ENCODE measurements at regions not wholly inside any gene's neighbourhood (a gene's known extent, or its start where the extent isn't known, plus 50 kb on each side); places are given as distances from the start of the nearest gene placed in this dataset.

DNA sequence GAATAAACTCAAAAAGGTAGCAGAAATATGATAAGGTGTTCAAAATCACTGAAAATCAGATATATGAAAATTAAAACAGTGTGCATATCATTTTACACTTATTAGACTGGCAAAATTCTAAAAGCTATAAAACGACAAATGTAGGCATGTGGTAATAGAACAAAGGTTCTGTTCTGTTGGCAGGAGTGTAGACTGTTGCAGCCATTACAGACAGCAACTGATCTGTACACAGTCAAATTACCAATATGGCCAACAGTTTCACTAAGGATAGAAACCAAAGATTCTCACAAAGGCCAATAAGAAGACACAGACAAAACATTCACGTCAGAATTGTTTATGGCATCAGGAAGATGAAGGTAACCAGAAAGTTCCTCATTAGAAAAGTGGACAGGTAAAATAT lies 112.8 kb upstream of the PLS3 start:
- no peak overlapping the region for H3K4me3 ChIP-seq
- H3K27ac ChIP-seq = no peak overlapping the region
- WGBS, 3 donors = 56 to 80% (median 68%) methylated on average over 2 of the region's 2 CpGs
- intact Hi-C loops (cut with DNase I) = no loop called here
- TF ChIP-seq, protein P1, sequence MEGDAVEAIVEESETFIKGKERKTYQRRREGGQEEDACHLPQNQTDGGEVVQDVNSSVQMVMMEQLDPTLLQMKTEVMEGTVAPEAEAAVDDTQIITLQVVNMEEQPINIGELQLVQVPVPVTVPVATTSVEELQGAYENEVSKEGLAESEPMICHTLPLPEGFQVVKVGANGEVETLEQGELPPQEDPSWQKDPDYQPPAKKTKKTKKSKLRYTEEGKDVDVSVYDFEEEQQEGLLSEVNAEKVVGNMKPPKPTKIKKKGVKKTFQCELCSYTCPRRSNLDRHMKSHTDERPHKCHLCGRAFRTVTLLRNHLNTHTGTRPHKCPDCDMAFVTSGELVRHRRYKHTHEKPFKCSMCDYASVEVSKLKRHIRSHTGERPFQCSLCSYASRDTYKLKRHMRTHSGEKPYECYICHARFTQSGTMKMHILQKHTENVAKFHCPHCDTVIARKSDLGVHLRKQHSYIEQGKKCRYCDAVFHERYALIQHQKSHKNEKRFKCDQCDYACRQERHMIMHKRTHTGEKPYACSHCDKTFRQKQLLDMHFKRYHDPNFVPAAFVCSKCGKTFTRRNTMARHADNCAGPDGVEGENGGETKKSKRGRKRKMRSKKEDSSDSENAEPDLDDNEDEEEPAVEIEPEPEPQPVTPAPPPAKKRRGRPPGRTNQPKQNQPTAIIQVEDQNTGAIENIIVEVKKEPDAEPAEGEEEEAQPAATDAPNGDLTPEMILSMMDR (IDR thresholded peaks at IDR 0.05) = no peak
- ATAC-seq (no peak), DNase-seq (no peak)
- no peaks in the 10 kb centered on the region for H3K9me3 ChIP-seq
- H3K27me3 ChIP-seq (ENCODE audit: insufficient read depth in 3 of 3, low read length in 2 of 3) = peaks cover 0 to 30% (median 0%) of the 10 kb centered on the region in 3 donors
- H3K4me1 ChIP-seq = no peaks in the 10 kb centered on the region
- no peaks in the 10 kb centered on the region for H3K36me3 ChIP-seq (ENCODE audit: insufficient read depth in 1 of 2, low read depth in 1 of 2)

DNA sequence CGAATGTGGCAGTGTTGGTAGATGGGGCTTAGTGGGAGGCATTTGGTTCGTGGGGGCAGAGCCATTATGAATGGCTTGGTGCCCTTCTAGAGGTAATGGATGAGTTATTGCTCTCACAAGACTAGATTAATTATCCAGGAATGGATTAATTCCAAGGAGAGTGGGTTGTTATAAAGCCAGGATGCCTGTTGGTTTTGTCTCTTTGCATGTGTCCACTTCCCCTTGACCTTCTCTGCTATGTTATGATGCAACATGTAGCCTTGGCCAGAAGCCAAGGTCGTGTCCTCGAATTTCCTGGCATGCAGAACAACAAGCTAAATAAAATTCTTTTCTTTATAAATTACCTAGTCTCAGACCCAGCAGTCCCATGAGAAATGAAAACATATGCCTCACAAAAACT lies 111.2 kb upstream of the PLS3 start:
- Histone ChIP-seq H3K36me3 (ENCODE audit: insufficient read depth in 1 of 2, low read depth in 1 of 2) (no peaks in the 10 kb centered on the region), H3K4me3 (no peak overlapping the region), H3K9me3 (no peaks in the 10 kb centered on the region), H3K4me1 (no peaks in the 10 kb centered on the region), H3K27me3 (ENCODE audit: insufficient read depth in 3 of 3, low read length in 2 of 3) (peaks cover 0 to 29% (median 0%) of the 10 kb centered on the region in 3 donors), H3K27ac (no peak overlapping the region)
- intact Hi-C loops (cut with DNase I) = no loop called here
- 14 to 22% (median 21%) methylated on average over 4 of the region's 4 CpGs for WGBS, 3 donors
- TF ChIP-seq, protein P1 (IDR thresholded peaks at IDR 0.05) = no peak
- ATAC-seq = no peak
- peak; percentile 34 to 66 for DNase-seq

DNA sequence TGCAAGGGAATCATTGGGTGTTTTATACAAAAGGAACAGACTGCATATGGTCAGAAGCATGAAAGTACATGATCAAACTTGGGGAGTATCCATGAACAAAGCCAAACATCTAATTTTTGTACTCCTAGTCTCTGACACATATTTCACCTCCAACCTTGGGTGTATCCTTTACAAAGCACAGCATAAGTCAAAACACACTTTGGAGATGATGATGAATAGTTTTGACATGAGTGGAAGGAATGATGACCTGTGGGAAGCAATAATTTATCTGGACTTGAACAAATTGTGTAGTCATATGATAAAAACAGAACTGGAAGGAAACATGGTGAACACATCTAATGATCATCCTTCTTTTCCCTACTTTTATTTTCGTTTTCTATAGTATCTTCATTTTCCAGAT lies 108.7 kb upstream of the PLS3 start:
- no peaks in the 10 kb centered on the region for H3K4me1 ChIP-seq
- intact Hi-C loops (cut with DNase I) = no loop called here

DNA sequence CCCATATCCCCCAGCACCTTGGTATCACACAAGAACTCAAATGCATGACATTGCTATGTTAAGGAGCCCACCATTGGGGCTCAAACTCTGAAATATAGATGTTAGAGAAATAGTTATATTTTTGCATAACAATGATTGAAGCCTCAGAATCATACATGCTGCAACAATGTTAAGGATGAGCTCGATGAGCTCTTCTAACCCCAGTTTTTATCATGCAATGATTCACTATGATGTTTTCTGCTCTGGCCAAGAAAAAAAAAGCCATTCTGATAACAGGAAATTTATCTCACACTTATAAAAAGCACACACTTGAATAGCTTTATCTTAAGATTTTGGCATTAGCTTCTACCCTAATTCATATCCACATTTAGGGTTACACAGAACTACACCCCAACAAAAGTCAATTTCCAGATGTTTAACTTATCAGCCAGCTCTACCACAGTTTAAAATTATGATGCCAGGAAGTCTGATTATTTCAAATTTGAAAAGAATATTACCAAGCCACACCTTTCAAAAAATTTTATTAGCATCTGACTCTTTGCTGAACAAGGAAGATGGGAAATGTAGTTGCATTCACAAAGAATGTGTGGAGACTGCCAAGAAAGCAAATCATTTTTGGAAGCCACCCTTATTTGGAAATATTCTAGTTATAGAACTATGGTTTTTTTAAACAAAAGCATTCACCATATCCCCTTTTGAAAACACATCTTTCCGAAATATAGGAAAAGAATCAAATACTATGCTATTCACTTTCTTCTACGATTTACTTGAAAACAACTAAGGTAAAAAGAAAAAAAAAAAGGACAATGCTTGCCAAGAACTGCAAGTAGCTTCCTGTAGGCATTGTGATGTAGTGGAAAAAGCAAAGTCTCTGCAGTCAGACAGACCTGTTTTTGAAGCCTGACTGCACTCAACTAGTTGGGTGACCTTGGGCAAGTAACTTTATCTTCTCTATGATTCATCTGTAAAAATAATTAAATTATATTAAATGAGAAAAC lies 100.8 kb upstream of the PLS3 start:
- peaks cover 0 to 15% (median 0%) of the 10 kb centered on the region in 3 donors for H3K27me3 ChIP-seq (ENCODE audit: insufficient read depth in 3 of 3, low read length in 2 of 3)
- TF ChIP-seq, protein P1 (IDR thresholded peaks at IDR 0.05) = no peak
- ATAC-seq (no peak), DNase-seq (no peak)
- no peaks in the 10 kb centered on the region for H3K36me3 ChIP-seq (ENCODE audit: insufficient read depth in 1 of 2, low read depth in 1 of 2)
- H3K4me1 ChIP-seq = no peaks in the 10 kb centered on the region
- intact Hi-C loops (cut with DNase I) = no loop called here
- no peaks in the 10 kb centered on the region for H3K9me3 ChIP-seq
- 37 to 44% (median 38%) methylated on average over 3 of the region's 3 CpGs for WGBS, 3 donors
- no peak overlapping the region for H3K4me3 ChIP-seq
- no peak overlapping the region for H3K27ac ChIP-seq

More for the DNA sequence above, 108.7 kb upstream of the PLS3 start:
- Histone ChIP-seq H3K9me3 (no peaks in the 10 kb centered on the region), H3K27me3 (ENCODE audit: insufficient read depth in 3 of 3, low read length in 2 of 3) (peaks cover 0 to 21% (median 0%) of the 10 kb centered on the region in 3 donors), H3K27ac (no peak overlapping the region), H3K36me3 (ENCODE audit: insufficient read depth in 1 of 2, low read depth in 1 of 2) (no peaks in the 10 kb centered on the region), H3K4me3 (no peak overlapping the region)
- TF ChIP-seq, protein P1 (IDR thresholded peaks at IDR 0.05) = no peak
- 46 to 68% (median 67%) methylated on average over 1 of the region's 1 CpG for WGBS, 3 donors
- DNase-seq (no peak), ATAC-seq (no peak)

All from psoas muscle (tissue), 7 donors.